PC-3 (cell line): ENCODE measurements at regions not wholly inside any gene's neighbourhood (a gene's known extent, or its start where the extent isn't known, plus 50 kb on each side); places are given as distances from the start of the nearest gene placed in this dataset.

Experiments
- ATAC-seq: fragments of 200-7000 bp; cut with Tn5 transposase; 2 replicates; pipeline ENCODE4 v1.9.1; 2020; ENCODE audit warnings: mild to moderate bottlenecking, moderate library complexity
- BruUV-seq: library from RNA; stranded (reverse); fragments of 400-500 nt; replicated peaks from 2 replicates; lab custom pipeline; 2021; lab: Mats Ljungman, UMichigan
- CTCF ChIA-PET: fragments of 300-600 bp; sonication (Branson Sonifier 250); formaldehyde crosslinking; loops from one replicate; lab custom pipeline; 2022; ENCODE audit warnings: antibody characterized with exemption; lab: Charles Lee
- POLR2A ChIA-PET: fragments of 300-600 bp; sonication (Branson Sonifier 250); formaldehyde crosslinking; loops from one replicate; lab custom pipeline; 2022; ENCODE audit warnings: antibody characterized with exemption; ENCODE audit not compliant: unreplicated experiment; lab: Charles Lee
- DNase-seq: peaks from one replicate; pipeline ENCODE4 v3.0.0-alpha.2; 2015
- H2AFZ ChIP-seq: fragments of 300-600 bp; sonication (generic); 2 replicates; pipeline ENCODE4 v1.6.0; 2016; ENCODE audit warnings: antibody characterized with exemption, low read length
- H3F3A ChIP-seq: fragments of 300-600 bp; sonication (generic); one replicate; pipeline ENCODE4 v1.6.0; 2017; ENCODE audit warnings: antibody characterized with exemption, low read length, control low read depth, mild to moderate bottlenecking; ENCODE audit not compliant: unreplicated experiment
- H3K27ac ChIP-seq: fragments of 300-600 bp; sonication (generic); 2 replicates; pipeline ENCODE4 v1.5.1; 2016; ENCODE audit warnings: mild to moderate bottlenecking, low read length
- H3K27me3 ChIP-seq: fragments of 300-600 bp; sonication (generic); 2 replicates; pipeline ENCODE4 v1.6.1; 2016; ENCODE audit warnings: low read length, mixed read lengths
- H3K36me3 ChIP-seq: fragments of 300-600 bp; sonication (generic); 2 replicates; pipeline ENCODE4 v1.6.1; 2016; ENCODE audit warnings: low read depth, mixed run types, low read length, mixed read lengths
- H3K4me1 ChIP-seq: fragments of 300-600 bp; sonication (generic); 2 replicates; pipeline ENCODE4 v1.5.1; 2016; ENCODE audit warnings: low read length; ENCODE audit not compliant: insufficient read depth
- H3K4me2 ChIP-seq: fragments of 300-600 bp; sonication (generic); 2 replicates; pipeline ENCODE4 v1.6.0; 2016; ENCODE audit warnings: low read length
- H3K4me3 ChIP-seq: fragments of 300-600 bp; sonication (generic); 2 replicates; pipeline ENCODE4 v1.5.1; 2016; ENCODE audit warnings: mild to moderate bottlenecking, low read length, mixed read lengths
- H3K79me2 ChIP-seq: fragments of 300-600 bp; sonication (generic); 2 replicates; pipeline ENCODE4 v1.6.1; 2017; ENCODE audit warnings: low read length, mixed read lengths
- H3K9ac ChIP-seq: fragments of 300-600 bp; sonication (generic); 2 replicates; pipeline ENCODE4 v1.6.0; 2016; ENCODE audit warnings: mild to moderate bottlenecking, low read length
- H3K9me2 ChIP-seq: fragments of 300-600 bp; sonication (generic); replicated peaks from 2 replicates; pipeline ENCODE4 v1.6.1; 2016; ENCODE audit warnings: mixed run types, low read length, mixed read lengths
- H3K9me3 ChIP-seq: fragments of 300-600 bp; sonication (generic); 2 replicates; pipeline ENCODE4 v1.6.1; 2016; ENCODE audit warnings: low read length, mixed read lengths
- H4K20me1 ChIP-seq: fragments of 300-600 bp; sonication (generic); 2 replicates; pipeline ENCODE4 v1.6.1; 2016; ENCODE audit warnings: low read length, mixed read lengths
- CTCF ChIP-seq: fragments of 300-600 bp; sonication (generic); conservative IDR thresholded peaks from 2 replicates; pipeline ENCODE4 v1.5.1; 2017; ENCODE audit warnings: antibody characterized with exemption, low read depth, mild to moderate bottlenecking, low read length
- EZH2 ChIP-seq: fragments of 300-600 bp; sonication (generic); IDR thresholded peaks from one replicate; pipeline ENCODE4 v1.6.1; 2017; ENCODE audit warnings: antibody characterized with exemption, mild to moderate bottlenecking, low read length; ENCODE audit not compliant: unreplicated experiment
- EZH2phosphoT487 ChIP-seq: fragments of 300-600 bp; sonication (generic); IDR thresholded peaks from 2 replicates; pipeline ENCODE4 v1.6.1; 2018; ENCODE audit warnings: mild to moderate bottlenecking, antibody characterized with exemption, low read length, borderline replicate concordance
- intact Hi-C: fragments of 100-400 bp; cut with micrococcal nuclease; formaldehyde crosslinking; loops from 2 replicates; pipeline ENCODE4 v1.9.0; 2023

- Histone ChIP-seq H3K9me3 (no peaks in the 10 kb centered on the region), H3K4me3 (no peak overlapping the region), H3K79me2 (no peaks in the 10 kb centered on the region), H3K27me3 (no peaks in the 10 kb centered on the region), H4K20me1 (no peaks in the 10 kb centered on the region), H3K9ac (no peak overlapping the region; the same call in 1 of the 2 replicates), H3K4me2 (no peak overlapping the region), H3K27ac (peak overlapping the region; percentile 30; the same call in 1 of the 2 replicates), H3K9me2 (no peaks in the 10 kb centered on the region), H3K4me1 (peaks cover 19% of the 10 kb centered on the region), H2AFZ (no peak overlapping the region), H3K36me3 (no peaks in the 10 kb centered on the region), H3F3A (no peaks in the 10 kb centered on the region)
- ChIA-PET CTCF (no interaction called here), POLR2A (no interaction called here)
- intact Hi-C loops: no loop called here
- BruUV-seq: no TSS peak
- no peak for TF ChIP-seq EZH2phosphoT487
- no peak for TF ChIP-seq CTCF
- TF ChIP-seq EZH2: no peak
- ATAC-seq: no peak
- DNase-seq: no peak
Measured at GRCh38 chr7:137151690-137152052, 191.9 kb downstream of the PTN start.

- H3K9ac ChIP-seq: peak overlapping the region; percentile 43
- ATAC-seq (peak; percentile 85), DNase-seq (peak; percentile 58)
- ChIA-PET POLR2A (no interaction called here), CTCF (no interaction called here)
- no peaks in the 10 kb centered on the region for H3K36me3 ChIP-seq
- H3K4me2 ChIP-seq: peak overlapping the region; percentile 18; the same call in 1 of the 2 replicates
- H3K27ac ChIP-seq: peak overlapping the region; percentile 47
- peak overlapping the region; percentile 51; the same call in 1 of the 2 replicates for H2AFZ ChIP-seq
- H4K20me1 ChIP-seq: no peaks in the 10 kb centered on the region
- no peak for TF ChIP-seq EZH2
- TF ChIP-seq EZH2phosphoT487: no peak
- TF ChIP-seq CTCF: no peak
- H3K79me2 ChIP-seq: no peaks in the 10 kb centered on the region
- H3K27me3 ChIP-seq: no peaks in the 10 kb centered on the region
- H3K9me2 ChIP-seq: no peaks in the 10 kb centered on the region
- intact Hi-C loops: no loop called here
- BruUV-seq: no TSS peak
- H3K4me1 ChIP-seq: peaks cover 24% of the 10 kb centered on the region
- no peak overlapping the region for H3K4me3 ChIP-seq
- no peaks in the 10 kb centered on the region for H3K9me3 ChIP-seq
- no peaks in the 10 kb centered on the region for H3F3A ChIP-seq
Measured at GRCh38 chr7:137151041-137151689, 192.4 kb downstream of the PTN start.

GRCh38 chr7:137147338-137147720, 196.2 kb downstream of the PTN start:
- no peaks in the 10 kb centered on the region for H3K79me2 ChIP-seq
- DNase-seq (no peak), ATAC-seq (no peak)
- peak overlapping the region; percentile 79 for H3K27ac ChIP-seq
- POLR2A ChIA-PET: no interaction called here
- H3K9ac ChIP-seq: no peak overlapping the region
- TF ChIP-seq EZH2phosphoT487: no peak
- no peaks in the 10 kb centered on the region for H3K9me2 ChIP-seq
- H3K4me2 ChIP-seq: no peak overlapping the region
- H3K27me3 ChIP-seq: no peaks in the 10 kb centered on the region
- BruUV-seq: no TSS peak
- no peaks in the 10 kb centered on the region for H3F3A ChIP-seq
- H3K4me3 ChIP-seq: no peak overlapping the region
- peaks cover 38% of the 10 kb centered on the region for H3K4me1 ChIP-seq
- no peaks in the 10 kb centered on the region for H3K9me3 ChIP-seq
- CTCF ChIA-PET: no interaction called here
- intact Hi-C loops: no loop called here
- no peaks in the 10 kb centered on the region for H4K20me1 ChIP-seq
- no peak overlapping the region for H2AFZ ChIP-seq
- H3K36me3 ChIP-seq: no peaks in the 10 kb centered on the region
